ENCODE measurements at regions not wholly inside any gene's neighbourhood (a gene's known extent, or its start where the extent isn't known, plus 50 kb on each side); places are given as distances from the start of the nearest gene placed in this dataset.

DNA sequence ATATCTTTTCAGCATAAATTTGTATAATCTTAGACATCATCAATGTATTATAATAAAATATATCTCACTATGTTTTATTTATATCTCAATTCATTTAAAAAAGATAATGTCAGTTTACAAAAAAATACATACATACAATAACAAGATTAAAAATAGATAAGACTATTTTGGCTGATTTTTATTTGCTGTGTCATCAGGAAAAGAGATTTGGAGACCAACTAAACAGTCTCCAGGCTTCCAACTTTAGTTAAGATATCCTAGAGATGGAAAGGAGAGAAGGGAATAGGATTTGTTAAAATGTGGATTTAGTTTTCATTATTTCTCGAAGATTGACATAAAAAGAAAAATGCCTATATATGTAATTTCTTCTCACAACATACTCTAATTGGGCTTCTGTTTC, 433.8 kb upstream of the TOM1L1 start:
- H2AFZ ChIP-seq (ENCODE audit: insufficient read depth, low read depth, low read length, poor library complexity, severe bottlenecking), result no peak overlapping the region
- no peaks in the 10 kb centered on the region for H3K4me1 ChIP-seq (ENCODE audit: control insufficient read depth in 2 of 2, insufficient read depth in 2 of 2, low read length in 2 of 2)
- no CpG with 5 or more reads among the region's 1 CpG for WGBS (ENCODE audit: insufficient coverage)
- Mint-ChIP-seq H3K27ac (no peak overlapping the region), H3K4me3 (no peak overlapping the region), H3K9me3 (ENCODE audit: insufficient read depth) (peaks cover 3% of the 10 kb centered on the region), H3K27me3 (no peaks in the 10 kb centered on the region), H3K4me1 (no peaks in the 10 kb centered on the region)
- H4K20me1 ChIP-seq (ENCODE audit: control insufficient read depth, insufficient read depth, low read length, poor library complexity, severe bottlenecking), result no peaks in the 10 kb centered on the region
- peaks cover 0 to 6% (median 0%) of the 10 kb centered on the region in 3 donors for H3K9me3 ChIP-seq (ENCODE audit: control extremely low read depth in 1 of 3, control insufficient read depth in 2 of 3, insufficient read depth in 1 of 3, low read length in 2 of 3)
- ChIA-PET CTCF (no interaction called here), POLR2A (no interaction called here)
- H3K36me3 ChIP-seq (replicated peaks in 1 of 2; ENCODE audit: control extremely low read depth in 1 of 2, control insufficient read depth in 1 of 2, extremely low read depth in 1 of 2, insufficient read depth in 2 of 2, low read length in 1 of 2), result no peaks in the 10 kb centered on the region
- TF ChIP-seq CTCF (IDR thresholded peaks at IDR 0.05), result no peak
- no peak for TF ChIP-seq EZH2 (IDR thresholded peaks at IDR 0.05; ENCODE audit: borderline replicate concordance, insufficient read depth, low read depth, low read length, poor library complexity, severe bottlenecking)
- DNase-seq (no peak), ATAC-seq (ENCODE audit: low read depth) (no peak)
- H3K9ac ChIP-seq (ENCODE audit: low read length), result no peak overlapping the region
- H3K4me3 ChIP-seq (ENCODE audit: control extremely low read depth in 1 of 5, extremely low read depth in 1 of 5, insufficient read depth in 1 of 5, low read depth in 2 of 5, low read length in 4 of 5), result no peak overlapping the region
- no peaks in the 10 kb centered on the region for H3K27me3 ChIP-seq (replicated peaks in 1 of 4; ENCODE audit: control extremely low read depth in 1 of 4, control insufficient read depth in 3 of 4, insufficient read depth in 4 of 4, low read length in 3 of 4)
- no peaks in the 10 kb centered on the region for H3K79me2 ChIP-seq (ENCODE audit: control insufficient read depth, insufficient read depth, low read length)
- no peak overlapping the region for H3K27ac ChIP-seq (ENCODE audit: low read length in 2 of 2)
- H3K4me2 ChIP-seq (replicated peaks; ENCODE audit: low read depth, low read length, poor library complexity, severe bottlenecking), result no peak overlapping the region
- intact Hi-C loops (cut with micrococcal nuclease), result no loop called here

GRCh38 chr17:54482843-54483242, 417.8 kb upstream of the TOM1L1 start:
- TF ChIP-seq EZH2 (IDR thresholded peaks at IDR 0.05; ENCODE audit: borderline replicate concordance, insufficient read depth, low read depth, low read length, poor library complexity, severe bottlenecking) (no peak), CTCF (IDR thresholded peaks at IDR 0.05) (no peak)
- Mint-ChIP-seq H3K9me3 (ENCODE audit: insufficient read depth) (no peaks in the 10 kb centered on the region), H3K4me1 (no peaks in the 10 kb centered on the region), H3K4me3 (no peak overlapping the region), H3K27ac (no peak overlapping the region), H3K27me3 (no peaks in the 10 kb centered on the region)
- Histone ChIP-seq H3K4me3 (ENCODE audit: control extremely low read depth in 1 of 5, extremely low read depth in 1 of 5, insufficient read depth in 1 of 5, low read depth in 2 of 5, low read length in 4 of 5) (no peak overlapping the region), H3K9me3 (ENCODE audit: control extremely low read depth in 1 of 3, control insufficient read depth in 2 of 3, insufficient read depth in 1 of 3, low read length in 2 of 3) (no peaks in the 10 kb centered on the region), H3K36me3 (replicated peaks in 1 of 2; ENCODE audit: control extremely low read depth in 1 of 2, control insufficient read depth in 1 of 2, extremely low read depth in 1 of 2, insufficient read depth in 2 of 2, low read length in 1 of 2) (no peaks in the 10 kb centered on the region), H4K20me1 (ENCODE audit: control insufficient read depth, insufficient read depth, low read length, poor library complexity, severe bottlenecking) (no peaks in the 10 kb centered on the region), H3K27me3 (replicated peaks in 1 of 4; ENCODE audit: control extremely low read depth in 1 of 4, control insufficient read depth in 3 of 4, insufficient read depth in 4 of 4, low read length in 3 of 4) (no peaks in the 10 kb centered on the region), H3K27ac (ENCODE audit: low read length in 2 of 2) (no peak overlapping the region), H3K9ac (ENCODE audit: low read length) (no peak overlapping the region), H3K79me2 (ENCODE audit: control insufficient read depth, insufficient read depth, low read length) (no peaks in the 10 kb centered on the region), H3K4me2 (replicated peaks; ENCODE audit: low read depth, low read length, poor library complexity, severe bottlenecking) (no peak overlapping the region), H3K4me1 (ENCODE audit: control insufficient read depth in 2 of 2, insufficient read depth in 2 of 2, low read length in 2 of 2) (no peaks in the 10 kb centered on the region), H2AFZ (ENCODE audit: insufficient read depth, low read depth, low read length, poor library complexity, severe bottlenecking) (no peak overlapping the region)
- CTCF ChIA-PET, result no interaction called here
- WGBS (ENCODE audit: insufficient coverage), result no CpG with 5 or more reads among the region's 6 CpGs
- intact Hi-C loops (cut with micrococcal nuclease), result no loop called here
- POLR2A ChIA-PET, result no interaction called here
- ATAC-seq (ENCODE audit: low read depth), result no peak
- DNase-seq, result no peak
